Upper lobe of left lung (tissue), 6 donors: ENCODE measurements at regions not wholly inside any gene's neighbourhood (a gene's known extent, or its start where the extent isn't known, plus 50 kb on each side); places are given as distances from the start of the nearest gene placed in this dataset.

Experiments used
- ATAC-seq, 2 donors: fragments of 200-7000 bp; cut with Tn5 transposase; one replicate each; pipeline ENCODE4 v1.9.1; 2022; ENCODE audit warnings: mild to moderate bottlenecking in 2 of 2, moderate library complexity in 2 of 2; ENCODE audit not compliant: low FRiP score in 2 of 2
- DNase-seq, 2 donors: peaks; one replicate each; pipeline ENCODE4 v3.0.0-alpha.2; 2019 to 2020
- H3K27ac ChIP-seq, 4 donors: fragments of 200-600 bp; sonication (generic); one replicate each; pipeline ENCODE4 v1.5.1; 2016 to 2019
- H3K27me3 ChIP-seq, 4 donors: fragments of 200-600 bp; sonication (generic); one replicate each; pipeline ENCODE4 v1.5.1; 2017 to 2019
- H3K36me3 ChIP-seq, 4 donors: fragments of 200-600 bp; sonication (generic); one replicate each; pipeline ENCODE4 v1.5.1; 2016 to 2019
- H3K4me1 ChIP-seq, 4 donors: fragments of 200-600 bp; sonication (generic); one replicate each; pipeline ENCODE4 v1.5.1; 2018 to 2019
- H3K4me3 ChIP-seq, 4 donors: fragments of 200-600 bp; sonication (generic); one replicate each; pipeline ENCODE4 v1.5.1; 2017 to 2019; ENCODE audit warnings: mild to moderate bottlenecking in 2 of 4, moderate library complexity in 1 of 4
- H3K9me3 ChIP-seq, 4 donors: fragments of 200-600 bp; sonication (generic); one replicate each; pipeline ENCODE4 v1.5.1; 2018 to 2019
- EP300 ChIP-seq, 4 donors: sonication (generic); formaldehyde crosslinking; IDR thresholded peaks; one replicate each; pipeline ENCODE4 v1.5.1; 2017; ENCODE audit warnings: antibody characterized with exemption in 4 of 4, control low read depth in 2 of 4
- POLR2A ChIP-seq, 4 donors: fragments of 450-650 bp; IDR thresholded peaks; one replicate each; pipeline ENCODE4 v1.5.1; 2016 to 2017; ENCODE audit warnings: antibody characterized with exemption in 4 of 4, mild to moderate bottlenecking in 2 of 4
- POLR2AphosphoS5 ChIP-seq, 2 donors: sonication (generic); formaldehyde crosslinking; IDR thresholded peaks; one replicate each; pipeline ENCODE4 v1.5.1; 2017; ENCODE audit warnings: antibody characterized with exemption in 2 of 2
- WGBS, 2 donors: methylation state at CpG; one replicate each; pipeline ENCODE4 v1.1.5; 2017 to 2018; 5-methylcytosine and 5-hydroxymethylcytosine counted together
- TF ChIP-seq, protein P1 (sequence below), 6 experiments: fragments of 450-650 bp in 4 of 6; fragments of 200-600 bp in 2 of 6; sonication (generic) in 2 of 6; IDR thresholded peaks; one replicate each; pipeline ENCODE4 v1.5.1; 2016 to 2019; ENCODE audit warnings: antibody characterized with exemption in 6 of 6
- donor health status: DM: no; HTN: no; CAD: no; lungs with moderate emphysema.
- donor health status: DM: no; HTN: yes; CAD: no; lungs with severe emphysema.

- no peaks in the 10 kb centered on the region for H3K9me3 ChIP-seq
- ATAC-seq (no peak), DNase-seq (no peak)
- TF ChIP-seq POLR2A (IDR thresholded peaks at IDR 0.05) = no peak
- TF ChIP-seq, protein P1, sequence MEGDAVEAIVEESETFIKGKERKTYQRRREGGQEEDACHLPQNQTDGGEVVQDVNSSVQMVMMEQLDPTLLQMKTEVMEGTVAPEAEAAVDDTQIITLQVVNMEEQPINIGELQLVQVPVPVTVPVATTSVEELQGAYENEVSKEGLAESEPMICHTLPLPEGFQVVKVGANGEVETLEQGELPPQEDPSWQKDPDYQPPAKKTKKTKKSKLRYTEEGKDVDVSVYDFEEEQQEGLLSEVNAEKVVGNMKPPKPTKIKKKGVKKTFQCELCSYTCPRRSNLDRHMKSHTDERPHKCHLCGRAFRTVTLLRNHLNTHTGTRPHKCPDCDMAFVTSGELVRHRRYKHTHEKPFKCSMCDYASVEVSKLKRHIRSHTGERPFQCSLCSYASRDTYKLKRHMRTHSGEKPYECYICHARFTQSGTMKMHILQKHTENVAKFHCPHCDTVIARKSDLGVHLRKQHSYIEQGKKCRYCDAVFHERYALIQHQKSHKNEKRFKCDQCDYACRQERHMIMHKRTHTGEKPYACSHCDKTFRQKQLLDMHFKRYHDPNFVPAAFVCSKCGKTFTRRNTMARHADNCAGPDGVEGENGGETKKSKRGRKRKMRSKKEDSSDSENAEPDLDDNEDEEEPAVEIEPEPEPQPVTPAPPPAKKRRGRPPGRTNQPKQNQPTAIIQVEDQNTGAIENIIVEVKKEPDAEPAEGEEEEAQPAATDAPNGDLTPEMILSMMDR (IDR thresholded peaks at IDR 0.05) = no peak
- no peak for TF ChIP-seq EP300 (IDR thresholded peaks at IDR 0.05)
- TF ChIP-seq POLR2AphosphoS5 (IDR thresholded peaks at IDR 0.05) = no peak
- H3K27me3 ChIP-seq = no peaks in the 10 kb centered on the region
- WGBS, 2 donors = 87% methylated on average over 3 of the region's 3 CpGs; no CpG with 5 or more reads in 1 of the 2 donors
- no peak overlapping the region for H3K4me3 ChIP-seq
- H3K4me1 ChIP-seq = no peaks in the 10 kb centered on the region
- H3K27ac ChIP-seq = no peak overlapping the region
- no peaks in the 10 kb centered on the region for H3K36me3 ChIP-seq
Measured at GRCh38 chr2:129361688-129362087, 617.8 kb upstream of the RAB6C start.

DNA sequence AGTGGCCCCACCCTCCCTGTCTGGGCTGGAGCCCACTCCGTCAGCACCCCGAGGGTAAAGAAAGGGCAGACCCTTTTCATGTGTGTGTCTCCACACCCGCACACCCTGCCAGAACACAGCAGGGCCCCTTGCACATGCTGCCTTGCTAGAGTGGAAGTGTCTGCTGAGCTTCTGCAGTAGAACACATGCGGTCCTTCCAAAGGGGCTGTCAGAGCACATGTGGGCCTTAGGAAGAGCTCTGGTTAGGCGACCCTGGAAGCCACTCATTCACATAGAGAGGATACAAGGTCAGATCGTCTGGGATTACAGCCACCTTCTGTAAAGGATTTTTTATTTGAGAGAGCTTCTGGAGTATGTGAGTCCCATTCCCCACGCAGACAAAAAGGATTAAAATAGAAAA is 613.2 kb upstream of the RAB6C start:
- DNase-seq (no peak), ATAC-seq (no peak)
- WGBS, 2 donors = 73 to 78% methylated on average over 7 of the region's 7 CpGs
- Histone ChIP-seq H3K9me3 (no peaks in the 10 kb centered on the region), H3K27me3 (no peaks in the 10 kb centered on the region), H3K4me1 (no peaks in the 10 kb centered on the region), H3K27ac (no peak overlapping the region), H3K36me3 (no peaks in the 10 kb centered on the region), H3K4me3 (no peak overlapping the region)
- TF ChIP-seq EP300 (IDR thresholded peaks at IDR 0.05) (no peak), POLR2A (IDR thresholded peaks at IDR 0.05) (no peak), POLR2AphosphoS5 (IDR thresholded peaks at IDR 0.05) (no peak)
- TF ChIP-seq, protein P1 (IDR thresholded peaks at IDR 0.05) = no peak

DNA sequence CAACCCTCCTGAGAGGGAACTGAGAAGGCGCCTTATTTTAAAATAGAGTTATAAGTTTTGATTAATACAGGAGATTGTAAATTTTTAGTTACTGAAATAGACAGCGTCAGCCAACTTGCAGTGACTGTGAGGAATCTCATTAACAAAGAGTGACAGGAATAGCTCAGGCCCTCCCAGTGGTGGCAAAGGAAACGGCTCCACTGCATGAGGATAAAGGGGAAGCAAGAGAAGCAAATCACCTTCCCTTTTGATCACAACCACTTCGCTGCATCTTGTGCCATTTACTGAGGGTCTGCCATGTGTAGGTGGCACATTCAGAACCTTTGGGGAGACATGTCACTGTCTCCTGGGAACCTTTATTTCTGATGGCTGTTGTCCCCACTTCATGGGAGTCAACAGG is 612.4 kb upstream of the RAB6C start:
- TF ChIP-seq POLR2AphosphoS5 (IDR thresholded peaks at IDR 0.05) (no peak), EP300 (IDR thresholded peaks at IDR 0.05) (no peak), POLR2A (IDR thresholded peaks at IDR 0.05) (no peak)
- TF ChIP-seq, protein P1 (IDR thresholded peaks at IDR 0.05) = no peak
- Histone ChIP-seq H3K9me3 (no peaks in the 10 kb centered on the region), H3K27ac (no peak overlapping the region), H3K4me3 (no peak overlapping the region), H3K27me3 (no peaks in the 10 kb centered on the region), H3K4me1 (no peaks in the 10 kb centered on the region), H3K36me3 (no peaks in the 10 kb centered on the region)
- no peak for ATAC-seq
- no peak for DNase-seq
- WGBS, 2 donors = 66 to 67% methylated on average over 4 of the region's 4 CpGs

DNA sequence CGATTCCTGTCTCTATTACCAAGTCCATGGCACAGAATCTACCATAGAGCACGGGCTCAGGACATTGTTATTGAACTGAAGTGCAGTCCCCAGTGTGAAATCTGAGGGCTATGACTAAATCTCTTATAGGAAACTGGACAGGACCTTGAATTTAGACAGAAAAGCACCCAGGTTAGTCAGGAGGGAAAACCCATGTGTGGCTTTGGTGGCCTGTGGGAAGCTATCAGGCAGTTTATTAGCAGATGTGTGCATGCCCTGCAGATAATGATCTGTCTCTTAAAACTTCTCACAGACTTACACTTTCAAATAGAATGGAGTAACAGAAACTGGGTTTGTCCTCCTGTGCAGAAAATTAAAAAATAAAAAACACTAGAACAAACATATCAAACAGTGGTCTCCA is 610.0 kb upstream of the RAB6C start:
- H3K27me3 ChIP-seq = no peaks in the 10 kb centered on the region
- no peaks in the 10 kb centered on the region for H3K4me1 ChIP-seq
- WGBS, 2 donors = 78 to 90% methylated on average over 2 of the region's 2 CpGs
- H3K9me3 ChIP-seq = no peaks in the 10 kb centered on the region
- no peaks in the 10 kb centered on the region for H3K36me3 ChIP-seq
- H3K4me3 ChIP-seq = no peak overlapping the region
- ATAC-seq (no peak), DNase-seq (no peak)
- TF ChIP-seq POLR2A (IDR thresholded peaks at IDR 0.05) (no peak), EP300 (IDR thresholded peaks at IDR 0.05) (no peak), POLR2AphosphoS5 (IDR thresholded peaks at IDR 0.05) (no peak)
- TF ChIP-seq, protein P1 (IDR thresholded peaks at IDR 0.05) = no peak
- H3K27ac ChIP-seq = no peak overlapping the region

GRCh38 chr2:129374452-129374851 is 605.0 kb upstream of the RAB6C start:
- Histone ChIP-seq H3K9me3 (no peaks in the 10 kb centered on the region), H3K4me1 (no peaks in the 10 kb centered on the region), H3K27ac (no peak overlapping the region), H3K36me3 (no peaks in the 10 kb centered on the region), H3K4me3 (no peak overlapping the region), H3K27me3 (no peaks in the 10 kb centered on the region)
- DNase-seq (no peak), ATAC-seq (no peak)
- WGBS, 2 donors = 66 to 77% methylated on average over 7 of the region's 7 CpGs
- TF ChIP-seq, protein P1 (IDR thresholded peaks at IDR 0.05) = no peak
- TF ChIP-seq EP300 (IDR thresholded peaks at IDR 0.05) = no peak
- no peak for TF ChIP-seq POLR2AphosphoS5 (IDR thresholded peaks at IDR 0.05)
- no peak for TF ChIP-seq POLR2A (IDR thresholded peaks at IDR 0.05)
